Stimulated activated CD4-positive, alpha-beta T cell treated with anti-CD3 and anti-CD28 coated beads, TNF-alpha, amount 100 ng/mL, for 4 hours (primary cell): ENCODE measurements at regions not wholly inside any gene's neighbourhood (a gene's known extent, or its start where the extent isn't known, plus 50 kb on each side); places are given as distances from the start of the nearest gene placed in this dataset.

ENCODE experiments used
- DNase-seq, 3 experiments: peaks; one replicate each; pipeline ENCODE4 v3.0.0-alpha.2; 2020; ENCODE audit warnings: low read depth in 3 of 3

GRCh38 chr20:24334830-24335229, 134.6 kb upstream of the SYNDIG1 start:
- DNase-seq, result no peak

GRCh38 chr20:24332956-24333355, 136.5 kb upstream of the SYNDIG1 start:
- no peak for DNase-seq

- no peak for DNase-seq
These were observed 137.5 kb upstream of the SYNDIG1 start for GRCh38 chr20:24331939-24332338.

- no peak for DNase-seq
These were observed 140.5 kb upstream of the SYNDIG1 start for GRCh38 chr20:24328901-24329300.

GRCh38 chr20:24321973-24322372, 147.5 kb upstream of the SYNDIG1 start:
- no peak for DNase-seq

- no peak for DNase-seq
These were observed 150.7 kb upstream of the SYNDIG1 start for GRCh38 chr20:24318569-24319352.

- DNase-seq, result no peak
These were observed 152.2 kb upstream of the SYNDIG1 start for GRCh38 chr20:24317224-24317623.

- no peak for DNase-seq
These were observed 152.7 kb upstream of the SYNDIG1 start for GRCh38 chr20:24316731-24317130.

GRCh38 chr20:24314053-24314452, 155.4 kb upstream of the SYNDIG1 start:
- DNase-seq, result no peak

GRCh38 chr20:24309596-24309995, 159.8 kb upstream of the SYNDIG1 start:
- DNase-seq, result no peak

- DNase-seq, result no peak
These were observed 164.1 kb upstream of the SYNDIG1 start for GRCh38 chr20:24305371-24305770.

GRCh38 chr20:24304291-24304690, 165.1 kb upstream of the SYNDIG1 start:
- DNase-seq, result no peak

GRCh38 chr20:24303393-24304170, 165.8 kb upstream of the SYNDIG1 start:
- no peak for DNase-seq

- no peak for DNase-seq
These were observed 171.4 kb upstream of the SYNDIG1 start for GRCh38 chr20:24297993-24298392.

GRCh38 chr20:24296477-24297261, 172.8 kb upstream of the SYNDIG1 start:
- DNase-seq, result no peak

GRCh38 chr20:24291014-24291413, 178.4 kb upstream of the SYNDIG1 start:
- no peak for DNase-seq

- DNase-seq, result no peak
These were observed 179.5 kb upstream of the SYNDIG1 start for GRCh38 chr20:24289737-24290481.

GRCh38 chr20:24283186-24283585, 186.2 kb upstream of the SYNDIG1 start:
- DNase-seq, result no peak

- no peak for DNase-seq
These were observed 192.2 kb upstream of the SYNDIG1 start for GRCh38 chr20:24277196-24277595.

- no peak for DNase-seq
These were observed 193.3 kb upstream of the SYNDIG1 start for GRCh38 chr20:24275946-24276705.

- no peak for DNase-seq
These were observed 196.2 kb upstream of the SYNDIG1 start for GRCh38 chr20:24273251-24273650.
